Endothelial cell of hepatic sinusoid (primary cell): ENCODE measurements at regions not wholly inside any gene's neighbourhood (a gene's known extent, or its start where the extent isn't known, plus 50 kb on each side); places are given as distances from the start of the nearest gene placed in this dataset.

Source experiments
- in situ Hi-C: cut with HindIII; loops from 2 replicates; pipeline ENCODE4 v1.10.0; 2017; ENCODE audit warnings: low sequenced_read_pairs

- in situ Hi-C loops = no loop called here
Observed at GRCh38 chr11:127308291-127308690, 307.7 kb upstream of the KIRREL3 start.

GRCh38 chr11:127307700-127308099 lies 307.1 kb upstream of the KIRREL3 start:
- in situ Hi-C loops = no loop called here

DNA sequence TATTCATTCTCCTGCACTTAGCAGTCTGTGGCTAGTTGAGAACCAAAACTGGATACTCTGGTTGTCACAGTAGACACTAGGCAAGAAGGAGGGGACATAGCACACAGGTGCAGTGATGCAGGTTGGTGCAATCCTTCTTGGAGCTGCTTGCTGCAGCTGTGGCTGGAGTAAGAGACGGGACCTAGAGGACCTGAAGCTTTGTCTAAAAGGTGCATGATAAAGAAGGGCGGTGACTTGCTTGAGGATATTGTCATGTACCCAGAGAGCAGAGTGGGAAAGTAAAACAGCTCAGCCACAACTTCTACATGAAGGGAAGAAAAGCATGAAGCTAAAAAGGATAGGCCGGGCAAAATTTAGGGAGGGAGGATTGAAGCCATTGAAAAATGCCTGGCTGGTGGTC lies 304.1 kb upstream of the KIRREL3 start:
- in situ Hi-C loops = no loop called here

DNA sequence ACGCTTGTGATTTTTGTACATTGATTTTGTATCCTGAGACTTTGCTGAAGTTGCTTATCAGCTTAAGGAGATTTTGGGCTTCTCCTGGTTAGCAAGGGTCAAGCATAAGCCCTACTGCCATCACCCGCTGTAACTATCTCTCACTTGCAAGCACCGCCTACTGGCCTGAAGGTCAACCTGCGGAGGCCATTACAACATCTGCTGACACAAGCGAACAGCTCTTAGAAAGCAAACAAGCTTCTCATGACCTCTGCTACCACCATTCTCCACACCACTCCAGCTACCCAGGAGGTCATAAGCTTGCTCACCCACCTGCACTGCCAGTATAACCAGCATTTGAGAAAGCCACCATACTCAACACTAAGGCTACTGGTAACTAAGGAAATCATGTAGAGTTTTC lies 288.4 kb upstream of the KIRREL3 start:
- in situ Hi-C loops = no loop called here

- in situ Hi-C loops = no loop called here
Observed at GRCh38 chr11:127281534-127281933, 281.0 kb upstream of the KIRREL3 start.

DNA sequence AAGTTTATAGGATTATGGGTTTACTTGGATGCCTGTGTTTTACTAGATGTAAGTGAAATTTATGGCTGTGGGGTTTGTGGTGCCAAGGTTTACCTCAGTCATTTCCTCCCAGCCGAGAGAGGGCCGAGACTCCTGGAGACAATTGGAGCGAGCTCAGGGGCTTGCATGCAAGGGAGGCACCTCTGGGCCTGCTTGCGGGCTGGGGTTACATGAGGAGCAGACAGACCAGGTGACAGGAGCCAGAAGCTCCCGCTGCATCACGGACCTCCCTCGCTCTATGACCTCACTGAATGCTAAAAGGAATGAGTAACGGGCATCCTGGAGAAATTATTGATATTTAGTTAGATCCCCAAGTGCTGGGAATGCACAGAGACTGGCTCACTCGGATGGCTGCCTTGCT lies 275.2 kb upstream of the KIRREL3 start:
- in situ Hi-C loops = no loop called here

DNA sequence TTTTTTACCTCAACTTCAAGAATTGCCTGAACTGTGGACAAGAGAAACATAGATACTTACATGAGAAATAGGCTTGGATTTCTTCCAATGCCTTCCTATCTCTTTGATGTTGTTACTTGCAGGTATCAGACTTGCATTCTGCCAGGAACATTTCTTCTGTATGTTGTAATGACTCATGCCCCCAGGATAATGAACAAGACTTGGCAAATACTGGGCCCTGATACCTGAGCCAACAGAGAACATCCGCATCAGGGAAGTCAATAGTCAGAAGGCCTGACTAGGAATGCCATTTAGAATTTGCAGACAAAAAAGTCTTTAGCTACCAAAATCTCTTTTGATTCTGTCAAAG lies 273.7 kb upstream of the KIRREL3 start:
- in situ Hi-C loops = no loop called here

DNA sequence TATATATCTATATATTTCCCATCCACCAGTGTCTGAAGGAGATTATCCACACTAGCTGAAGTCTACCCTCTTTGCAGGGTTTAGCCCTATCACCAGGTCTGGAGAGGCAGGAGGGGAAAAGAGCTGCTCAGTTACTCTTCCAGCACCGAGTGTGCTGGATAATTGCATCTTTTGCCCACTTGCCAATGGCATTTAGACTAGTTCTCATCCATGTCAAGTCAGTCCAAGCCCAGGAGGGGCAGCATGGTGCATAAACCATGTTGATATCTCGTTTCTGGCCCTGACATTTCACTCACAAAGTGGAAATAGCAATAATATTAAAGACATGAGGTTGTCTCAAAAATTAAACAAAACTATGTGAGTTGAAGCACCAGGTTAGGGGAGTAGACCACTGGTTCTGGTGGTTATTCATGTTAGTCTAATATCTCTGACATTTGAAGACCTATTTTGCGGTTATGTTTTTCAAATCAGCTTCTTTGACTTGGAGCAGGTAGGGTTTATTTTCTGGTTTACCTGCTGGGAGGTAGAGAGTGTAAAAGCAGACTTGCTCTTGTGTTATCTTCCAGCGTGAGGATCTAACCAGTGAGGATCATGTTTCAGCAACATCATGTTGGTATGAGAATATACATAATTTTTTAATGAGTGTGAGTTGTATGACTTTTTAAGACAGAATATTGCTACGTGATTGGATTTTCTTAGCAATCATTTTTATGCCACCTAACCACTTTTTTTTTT lies 273.2 kb upstream of the KIRREL3 start:
- in situ Hi-C loops = no loop called here

GRCh38 chr11:127270851-127271250 lies 270.3 kb upstream of the KIRREL3 start:
- in situ Hi-C loops = no loop called here

DNA sequence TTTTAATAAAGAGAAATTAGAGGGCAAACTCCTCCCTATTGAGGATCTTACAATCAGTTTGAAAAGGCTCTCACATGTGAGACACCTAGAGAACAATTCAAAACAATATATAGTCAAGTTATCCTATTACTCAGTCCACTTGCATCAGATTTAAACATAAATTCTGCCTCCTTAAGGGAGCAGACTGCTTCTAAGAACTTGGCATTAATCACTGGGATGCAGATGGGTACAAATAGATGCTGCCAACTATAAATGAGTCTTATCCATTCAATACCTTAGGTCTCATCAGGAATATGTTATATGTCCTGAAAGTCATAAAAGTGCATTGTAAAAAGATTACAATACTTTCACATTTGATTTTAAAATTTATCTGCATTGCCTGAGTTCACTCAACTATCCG lies 269.3 kb upstream of the KIRREL3 start:
- in situ Hi-C loops = no loop called here

- in situ Hi-C loops = no loop called here
Observed at GRCh38 chr11:127268932-127269331, 268.4 kb upstream of the KIRREL3 start.

GRCh38 chr11:127268521-127268920 lies 268.0 kb upstream of the KIRREL3 start:
- in situ Hi-C loops = no loop called here

DNA sequence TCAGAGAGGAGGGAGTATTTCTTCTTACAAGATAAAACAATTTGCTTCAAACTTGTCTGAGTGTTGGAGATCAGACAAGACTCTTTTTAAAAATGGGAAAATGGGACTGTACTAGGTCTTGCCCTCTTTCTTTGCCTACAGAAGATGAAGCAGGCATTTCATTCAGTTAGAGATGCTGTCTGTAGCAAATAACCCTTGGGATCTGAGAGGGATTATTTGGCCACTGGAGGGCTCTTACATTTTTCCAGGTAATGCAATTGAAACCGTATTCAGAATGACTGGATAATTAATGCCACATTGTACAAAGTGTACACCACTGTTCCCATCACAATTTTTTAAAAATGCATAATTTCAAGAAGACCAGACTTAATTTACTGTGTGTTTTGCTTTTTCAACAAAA lies 258.5 kb upstream of the KIRREL3 start:
- in situ Hi-C loops = no loop called here

DNA sequence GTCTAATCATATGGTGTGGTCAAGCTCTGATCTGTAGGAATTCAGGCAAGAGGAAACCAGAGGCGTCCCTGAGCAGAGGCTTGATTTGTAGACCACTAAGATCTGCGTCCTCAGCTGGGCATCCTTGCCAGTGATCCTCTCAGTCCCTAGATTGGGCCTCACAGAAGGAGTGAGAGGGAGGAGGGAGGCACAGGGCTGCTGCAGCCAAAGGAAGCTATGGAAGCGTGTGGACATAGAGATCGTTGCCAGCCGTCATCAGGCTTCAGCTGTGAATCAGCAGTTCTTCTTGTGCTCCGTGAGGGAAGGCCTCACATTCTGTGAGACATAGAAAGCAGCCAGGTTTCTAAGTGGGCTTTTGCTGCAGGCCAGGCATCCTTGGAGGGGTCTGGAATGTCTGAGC lies 254.6 kb upstream of the KIRREL3 start:
- in situ Hi-C loops = no loop called here

- in situ Hi-C loops = no loop called here
Observed at GRCh38 chr11:127252321-127252720, 251.8 kb upstream of the KIRREL3 start.

GRCh38 chr11:127249576-127249975 lies 249.0 kb upstream of the KIRREL3 start:
- in situ Hi-C loops = no loop called here

DNA sequence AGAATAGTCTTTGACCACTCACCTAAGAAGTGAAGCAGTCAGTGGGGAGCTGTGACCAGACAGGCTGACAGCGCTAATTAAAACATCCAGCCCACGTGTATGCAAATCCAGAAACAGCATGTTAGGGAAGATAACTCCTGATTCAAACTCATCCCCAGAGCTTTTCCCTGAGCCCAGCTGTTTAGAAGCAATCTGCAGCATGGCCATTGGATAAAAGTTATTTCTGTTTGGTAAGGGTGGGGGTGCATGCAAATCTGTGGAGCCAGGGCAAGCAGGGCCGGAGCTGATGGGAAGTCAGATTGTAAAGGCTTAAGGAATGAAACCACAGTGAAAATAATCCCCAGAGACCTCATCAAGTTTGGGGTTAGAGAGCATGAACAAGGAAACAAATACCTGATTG lies 247.9 kb upstream of the KIRREL3 start:
- in situ Hi-C loops = no loop called here

- in situ Hi-C loops = no loop called here
Observed at GRCh38 chr11:127247261-127247851, 246.8 kb upstream of the KIRREL3 start.

- in situ Hi-C loops = no loop called here
Observed at GRCh38 chr11:127242676-127243075, 242.1 kb upstream of the KIRREL3 start.

DNA sequence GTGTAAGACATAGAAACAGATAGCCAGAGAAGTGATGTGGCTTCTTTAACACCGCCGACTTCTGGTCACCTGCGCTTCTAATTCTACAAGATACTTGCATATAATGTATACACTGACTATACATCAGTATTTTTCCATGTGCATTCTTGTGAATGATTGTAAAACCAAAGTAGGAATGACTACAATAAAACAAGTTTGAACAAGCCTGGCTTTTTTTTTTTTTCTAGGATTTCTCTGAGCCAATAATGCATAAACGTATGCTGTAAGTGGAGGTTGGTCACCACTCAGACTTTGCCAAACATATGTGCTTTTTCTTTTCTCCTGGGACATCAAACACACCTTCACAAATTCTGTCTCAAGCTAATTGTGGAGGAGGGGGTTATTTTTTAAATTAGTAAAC lies 237.8 kb upstream of the KIRREL3 start:
- in situ Hi-C loops = no loop called here

- in situ Hi-C loops = no loop called here
Observed at GRCh38 chr11:127236776-127237175, 236.2 kb upstream of the KIRREL3 start.

DNA sequence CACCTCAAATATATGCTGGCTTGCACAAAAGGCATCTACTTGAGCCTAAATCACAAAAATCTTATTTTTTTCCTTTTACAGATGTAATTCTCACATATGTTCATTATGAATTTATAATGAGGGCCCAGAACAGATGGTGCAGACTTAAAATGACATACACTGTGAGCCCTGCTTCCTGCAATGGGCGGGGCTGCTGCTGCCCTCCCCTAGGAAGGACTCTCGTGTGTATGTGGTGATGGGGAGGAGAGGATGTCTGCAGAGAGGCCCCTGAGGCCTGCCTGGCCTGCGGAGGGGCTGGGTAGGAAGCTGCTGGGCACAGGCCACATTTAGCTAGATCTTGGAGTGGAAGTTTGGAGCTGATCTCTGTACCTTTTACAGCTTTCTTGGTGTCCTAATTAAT lies 233.4 kb upstream of the KIRREL3 start:
- in situ Hi-C loops = no loop called here

DNA sequence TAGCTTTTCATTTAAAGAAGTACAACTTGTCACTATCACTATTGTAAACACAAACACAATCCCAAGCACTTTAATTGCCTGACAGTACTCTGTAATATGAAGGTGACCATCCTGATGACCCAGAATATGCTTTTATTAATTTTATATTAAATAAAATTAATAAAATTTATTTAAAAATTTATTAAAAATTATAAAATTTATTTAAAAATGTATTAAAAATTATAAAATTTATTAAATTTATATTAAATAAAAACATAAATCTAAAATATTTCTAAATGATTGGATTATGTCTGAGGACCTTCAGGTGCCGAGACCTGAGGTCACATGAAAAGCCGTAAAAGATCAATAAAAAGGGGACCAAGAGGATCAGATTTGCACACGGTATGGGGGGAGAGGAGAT lies 229.8 kb upstream of the KIRREL3 start:
- in situ Hi-C loops = no loop called here
